H1 (cell line): ENCODE measurements at regions not wholly inside any gene's neighbourhood (a gene's known extent, or its start where the extent isn't known, plus 50 kb on each side); places are given as distances from the start of the nearest gene placed in this dataset.

Experiments
- CTCF ChIA-PET: fragments of 300-600 bp; sonication (Branson Sonifier 250); formaldehyde crosslinking; loops from one replicate; lab custom pipeline; 2021; ENCODE audit not compliant: partially characterized antibody; lab: Charles Lee
- POLR2A ChIA-PET: fragments of 300-600 bp; sonication (Branson Sonifier 250); formaldehyde crosslinking; loops from one replicate; lab custom pipeline; 2021; ENCODE audit warnings: inconsistent platforms; ENCODE audit not compliant: partially characterized antibody; lab: Charles Lee
- DNase-seq, 2 experiments: peaks; one replicate each; pipeline versions ENCODE4 v3.0.0 to v3.0.0-alpha.2; 2010 to 2022; ENCODE audit warnings: low spot score in 2 of 2, low read depth in 1 of 2, mixed read lengths in 1 of 2
- FAIRE-seq: peaks from 2 replicates; lab custom pipeline; 2011; peaks lifted over from hg19 to GRCh38; lab: Jason Lieb, UNC
- H2AFZ ChIP-seq: 2 replicates; pipeline ENCODE4 v1.8.1; 2012; ENCODE audit warnings: low read length, inconsistent platforms
- H2AK5ac ChIP-seq: 2 replicates; pipeline ENCODE4 v1.6.1; 2013; ENCODE audit warnings: low read depth, low read length
- H2BK120ac ChIP-seq: replicated peaks from 2 replicates; pipeline ENCODE3; 2013; ENCODE audit warnings: low read depth, low read length, inconsistent platforms
- H2BK12ac ChIP-seq: 2 replicates; pipeline ENCODE4 v1.6.1; 2013; ENCODE audit warnings: low read depth, low read length
- H2BK15ac ChIP-seq: 2 replicates; pipeline ENCODE4 v1.6.1; 2013; ENCODE audit warnings: low read length
- H2BK20ac ChIP-seq: 2 replicates; pipeline ENCODE4 v1.6.1; 2013; ENCODE audit warnings: low read length
- H2BK5ac ChIP-seq: 2 replicates; pipeline ENCODE4 v1.6.1; 2013; ENCODE audit warnings: low read depth, low read length
- H3K14ac ChIP-seq: 2 replicates; pipeline ENCODE4 v1.6.1; 2013; ENCODE audit warnings: inconsistent platforms; ENCODE audit not compliant: insufficient read length
- H3K18ac ChIP-seq: 2 replicates; pipeline ENCODE4 v1.6.1; 2013; ENCODE audit warnings: low read length; ENCODE audit errors: extremely low read depth
- H3K23ac ChIP-seq: 2 replicates; pipeline ENCODE4 v1.6.1; 2013; ENCODE audit warnings: inconsistent platforms; ENCODE audit not compliant: insufficient read length
- H3K23me2 ChIP-seq: 2 replicates; pipeline ENCODE4 v1.6.1; 2013; ENCODE audit warnings: low read depth, low read length
- H3K27ac ChIP-seq: 2 replicates; pipeline ENCODE4 v1.6.1; 2011; ENCODE audit warnings: low read depth, low read length, inconsistent platforms
- H3K27me3 ChIP-seq, 4 experiments: replicated peaks in 1 of 4; 1 replicate in 1 of 4; 2 replicates in 3 of 4; pipeline versions ENCODE4 v1.6.1 to v1.8.1; 2011 to 2013; ENCODE audit warnings: low read length in 3 of 4, mild to moderate bottlenecking in 3 of 4, inconsistent platforms in 2 of 4, mixed read lengths in 2 of 4, moderate library complexity in 1 of 4; ENCODE audit not compliant: control insufficient read depth in 3 of 4, insufficient read depth in 3 of 4; ENCODE audit errors: extremely low read depth in 1 of 4
- H3K36me3 ChIP-seq, 4 experiments: 2 replicates each; pipeline versions ENCODE4 v1.6.1 to v1.8.1; 2011 to 2013; ENCODE audit warnings: mild to moderate bottlenecking in 4 of 4, low read length in 3 of 4, moderate library complexity in 2 of 4, control low read depth in 1 of 4, inconsistent platforms in 1 of 4; ENCODE audit not compliant: insufficient read depth in 4 of 4, control insufficient read depth in 2 of 4
- H3K4ac ChIP-seq: replicated peaks from 2 replicates; pipeline ENCODE3; 2013; ENCODE audit warnings: low read length, low read depth, mixed read lengths, inconsistent platforms; ENCODE audit not compliant: insufficient read length
- H3K4me1 ChIP-seq, 4 experiments: replicated peaks in 1 of 4; 1 replicate in 1 of 4; 2 replicates in 3 of 4; pipeline versions ENCODE4 v1.6.1 to v1.8.1; 2011 to 2013; ENCODE audit warnings: low read length in 3 of 4, inconsistent platforms in 2 of 4, mixed read lengths in 1 of 4; ENCODE audit not compliant: insufficient read depth in 4 of 4, control insufficient read depth in 3 of 4
- H3K4me2 ChIP-seq, 2 experiments: 2 replicates each; pipeline versions ENCODE4 v1.6.1 to v1.8.1; 2011 to 2013; ENCODE audit warnings: low read depth in 2 of 2, low read length in 2 of 2, control low read depth in 1 of 2, inconsistent platforms in 1 of 2, mild to moderate bottlenecking in 1 of 2; ENCODE audit not compliant: insufficient read depth in 1 of 2
- H3K4me3 ChIP-seq, 4 experiments: fragments of 200-600, 300-600 bp in 1 of 4; sonication (generic), shearing (Covaris generic), sonication (Bioruptor Twin) in 1 of 4; 2 replicates each; pipeline versions ENCODE4 v1.5.1 to v1.8.1; 2011 to 2016; ENCODE audit warnings: low read length in 4 of 4, low read depth in 3 of 4, control low read depth in 2 of 4, inconsistent platforms in 2 of 4, mild to moderate bottlenecking in 2 of 4, mixed read lengths in 1 of 4, moderate library complexity in 1 of 4; ENCODE audit not compliant: insufficient read depth in 2 of 4; ENCODE audit errors: extremely low read depth in 1 of 4
- H3K56ac ChIP-seq: replicated peaks from 2 replicates; pipeline ENCODE3; 2013; ENCODE audit warnings: low read depth, mild to moderate bottlenecking, mixed read lengths, low read length, inconsistent platforms; ENCODE audit not compliant: insufficient read length
- H3K79me1 ChIP-seq: 2 replicates; pipeline ENCODE4 v1.6.1; 2013; ENCODE audit warnings: low read depth, low read length, control low read depth
- H3K79me2 ChIP-seq, 2 experiments: 2 replicates each; pipeline versions ENCODE4 v1.6.1 to v1.8.1; 2012 to 2013; ENCODE audit warnings: low read length in 2 of 2, mild to moderate bottlenecking in 2 of 2, inconsistent platforms in 1 of 2; ENCODE audit not compliant: insufficient read depth in 2 of 2, control insufficient read depth in 1 of 2
- H3K9ac ChIP-seq, 4 experiments: replicated peaks in 1 of 4; 1 replicate in 1 of 4; 2 replicates in 3 of 4; pipeline versions ENCODE4 v1.6.1 to v1.8.1; 2011 to 2013; ENCODE audit warnings: low read depth in 3 of 4, low read length in 3 of 4, control low read depth in 2 of 4, mild to moderate bottlenecking in 2 of 4, moderate library complexity in 2 of 4, inconsistent platforms in 1 of 4; ENCODE audit errors: extremely low read depth in 1 of 4
- H3K9me3 ChIP-seq, 2 experiments: 2 replicates each; pipeline versions ENCODE4 v1.6.1 to v1.8.1; 2012 to 2013; ENCODE audit warnings: mild to moderate bottlenecking in 2 of 2, moderate library complexity in 2 of 2, control low read depth in 1 of 2, inconsistent platforms in 1 of 2, low read depth in 1 of 2, low read length in 1 of 2, mixed read lengths in 1 of 2; ENCODE audit not compliant: insufficient read depth in 2 of 2
- H4K20me1 ChIP-seq, 2 experiments: replicated peaks in 1 of 2; 2 replicates each; pipeline versions ENCODE3 to v1.8.1; 2011 to 2013; ENCODE audit warnings: inconsistent platforms in 2 of 2, low read length in 2 of 2, mild to moderate bottlenecking in 1 of 2; ENCODE audit not compliant: insufficient read depth in 2 of 2, control insufficient read depth in 1 of 2
- H4K5ac ChIP-seq: 2 replicates; pipeline ENCODE4 v1.6.1; 2013; ENCODE audit warnings: low read length, low read depth, mixed read lengths, inconsistent platforms; ENCODE audit not compliant: insufficient read length
- H4K8ac ChIP-seq: 2 replicates; pipeline ENCODE4 v1.8.0; 2013; ENCODE audit warnings: mild to moderate bottlenecking, moderate library complexity, low read length, inconsistent platforms; ENCODE audit not compliant: insufficient read depth; ENCODE audit errors: extremely low read depth
- H4K91ac ChIP-seq: replicated peaks from 2 replicates; pipeline ENCODE3; 2013; ENCODE audit warnings: low read length, mixed read lengths, inconsistent platforms; ENCODE audit not compliant: insufficient read length
- HDAC6 ChIP-seq: IDR thresholded peaks from one replicate; pipeline ENCODE4 v1.7.1; 2012; ENCODE audit warnings: low read depth, mild to moderate bottlenecking, inconsistent platforms, low read length, moderate library complexity
- MAX ChIP-seq: IDR thresholded peaks from 2 replicates; pipeline ENCODE4 v1.6.1; 2012; ENCODE audit warnings: inconsistent platforms
- RAD21 ChIP-seq, 2 experiments: IDR thresholded peaks in 1 of 2; conservative IDR thresholded peaks in 1 of 2; 2 replicates each; pipeline ENCODE4 v1.6.1; 2011; ENCODE audit warnings: low read depth in 2 of 2, low read length in 2 of 2, improper control_type of control experiment in 1 of 2, inconsistent platforms in 1 of 2, mild to moderate bottlenecking in 1 of 2, moderate library complexity in 1 of 2
- RXRA ChIP-seq: IDR thresholded peaks from 2 replicates; pipeline ENCODE4 v1.6.1; 2011; ENCODE audit warnings: low read depth, mild to moderate bottlenecking, low read length, moderate library complexity; ENCODE audit not compliant: insufficient read depth
- SIX5 ChIP-seq: IDR thresholded peaks from 2 replicates; pipeline ENCODE4 v1.6.1; 2011; ENCODE audit warnings: mild to moderate bottlenecking, low read depth, low read length
- TAF1 ChIP-seq: IDR thresholded peaks from 2 replicates; pipeline ENCODE4 v1.6.1; 2011; ENCODE audit warnings: mild to moderate bottlenecking, low read depth, low read length
- TAF7 ChIP-seq: optimal IDR thresholded peaks from 2 replicates; pipeline ENCODE3; 2011; ENCODE audit warnings: low read depth, mild to moderate bottlenecking, inconsistent platforms, low read length, moderate library complexity, borderline replicate concordance
- TCF12 ChIP-seq: IDR thresholded peaks from 2 replicates; pipeline ENCODE4 v1.6.1; 2011; ENCODE audit warnings: low read depth, mild to moderate bottlenecking, low read length
- WGBS, 2 experiments: shearing (Covaris generic) in 1 of 2; methylation state at CpG; one replicate each; pipeline versions ENCODE4 v1.1.6 to v1.1.7; 2013 to 2015; ENCODE audit warnings: low lambda C conversion rate in 2 of 2, mixed read lengths in 2 of 2, inconsistent platforms in 1 of 2, low coverage in 1 of 2, missing lambda C conversion rate in 1 of 2; ENCODE audit not compliant: insufficient replicate concordance in 2 of 2, insufficient coverage in 1 of 2, insufficient read length in 1 of 2; ENCODE audit errors: extremely low coverage in 1 of 2, missing lambda C conversion rate in 1 of 2; 5-methylcytosine and 5-hydroxymethylcytosine counted together
- TF ChIP-seq, protein P1 (sequence below): IDR thresholded peaks from 2 replicates; pipeline ENCODE4 v1.6.1; 2011; ENCODE audit warnings: low read depth, mild to moderate bottlenecking, low read length; ENCODE audit not compliant: insufficient read depth

DNA sequence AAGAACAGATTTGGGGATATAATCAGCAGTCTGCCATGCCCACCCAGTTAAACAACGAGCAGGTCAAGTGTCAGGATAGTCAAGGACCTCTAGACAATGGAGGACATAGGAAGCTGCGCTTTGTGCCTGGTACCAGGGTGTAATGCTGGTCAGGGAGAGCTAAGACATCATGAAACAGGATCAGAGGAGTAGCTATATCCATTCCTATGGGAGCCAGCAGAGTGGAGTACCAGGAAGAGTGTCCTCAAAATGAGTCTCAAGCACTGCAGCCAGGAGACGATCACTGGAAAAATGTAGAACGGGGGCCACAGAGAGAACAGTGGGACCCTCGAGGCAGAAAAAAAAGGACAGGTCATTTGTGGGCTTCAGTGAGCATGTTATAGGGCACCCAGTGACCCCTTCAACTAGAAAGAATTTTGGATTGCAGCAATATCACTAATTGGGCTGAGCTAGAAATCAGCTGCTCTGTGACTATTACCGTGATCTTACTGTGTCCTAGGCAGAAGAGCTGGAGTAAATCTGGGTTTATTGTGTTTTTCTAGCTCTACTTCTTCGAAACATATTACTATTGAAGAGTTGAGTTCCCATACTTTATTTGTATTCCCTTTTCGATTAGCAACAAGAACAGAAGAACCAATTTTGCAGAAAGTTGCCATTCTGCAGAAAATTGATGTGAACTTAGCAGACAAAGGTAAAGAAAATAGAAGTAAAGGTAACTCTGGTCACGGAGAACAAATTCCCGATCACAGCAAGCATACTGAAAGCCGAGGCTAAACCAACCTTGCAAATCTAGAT is 319.6 kb downstream of the AHR start:
- Histone ChIP-seq H4K8ac (no peak overlapping the region), H2AK5ac (no peak overlapping the region), H3K36me3 (no peaks in the 10 kb centered on the region), H2BK15ac (no peak overlapping the region), H3K79me2 (no peaks in the 10 kb centered on the region), H3K9me3 (no peaks in the 10 kb centered on the region), H4K5ac (no peak overlapping the region), H3K27me3 (no peaks in the 10 kb centered on the region), H3K4me3 (no peak overlapping the region), H2BK5ac (no peak overlapping the region), H2BK120ac (no peak overlapping the region), H3K4me1 (no peaks in the 10 kb centered on the region; a peak in 1 of 7 replicates), H4K91ac (no peak overlapping the region), H3K4ac (no peak overlapping the region), H3K14ac (no peak overlapping the region), H3K79me1 (no peaks in the 10 kb centered on the region), H3K9ac (no peak overlapping the region), H3K56ac (no peak overlapping the region), H3K23ac (no peak overlapping the region), H2AFZ (no peak overlapping the region), H3K18ac (no peak overlapping the region), H3K4me2 (no peak overlapping the region), H3K23me2 (no peaks in the 10 kb centered on the region), H2BK20ac (no peak overlapping the region), H2BK12ac (no peak overlapping the region; the same call in 1 of the 2 replicates), H3K27ac (no peak overlapping the region), H4K20me1 (no peaks in the 10 kb centered on the region)
- POLR2A ChIA-PET, result no interaction called here
- FAIRE-seq (no peak), DNase-seq (no peak)
- no peak for TF ChIP-seq RAD21 (IDR thresholded peaks at IDR 0.05 in 1 of 2, conservative IDR thresholded peaks at IDR 0.05 in 1 of 2; ENCODE audit: low read depth in 2 of 2, low read length in 2 of 2)
- TF ChIP-seq HDAC6, result no peak
- TF ChIP-seq, protein P1, sequence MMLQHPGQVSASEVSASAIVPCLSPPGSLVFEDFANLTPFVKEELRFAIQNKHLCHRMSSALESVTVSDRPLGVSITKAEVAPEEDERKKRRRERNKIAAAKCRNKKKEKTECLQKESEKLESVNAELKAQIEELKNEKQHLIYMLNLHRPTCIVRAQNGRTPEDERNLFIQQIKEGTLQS, result no peak
- no peak for TF ChIP-seq RXRA
- no peak for TF ChIP-seq TAF1
- no peak for TF ChIP-seq TCF12
- no peak for TF ChIP-seq MAX
- no peak for TF ChIP-seq TAF7
- TF ChIP-seq SIX5, result no peak
- 91% methylated on average over 11 of the region's 11 CpGs; no CpG with 5 or more reads in 1 of the 2 experiments for WGBS, 2 experiments
- CTCF ChIA-PET, result interaction anchor here (1.5 kb wide), 1 partner anchor 23 kb away, joined by 4 read pairs; no protein-coding TSS in a partner anchor
